Endothelial cell (in vitro differentiated cells): ENCODE measurements at regions not wholly inside any gene's neighbourhood (a gene's known extent, or its start where the extent isn't known, plus 50 kb on each side); places are given as distances from the start of the nearest gene placed in this dataset.

Experiments
- DNase-seq: peaks from one replicate; pipeline ENCODE4 v3.0.0; 2021; ENCODE audit warnings: low spot score
- H3K27ac Mint-ChIP-seq: one replicate; pipeline ENCODE4 v1.8.0; 2021; ENCODE audit warnings: mixed read lengths, inconsistent platforms; ENCODE audit not compliant: unreplicated experiment
- H3K27me3 Mint-ChIP-seq: one replicate; pipeline ENCODE4 v1.8.0; 2021; ENCODE audit warnings: mild to moderate bottlenecking, moderate library complexity, mixed read lengths, inconsistent platforms; ENCODE audit not compliant: unreplicated experiment
- H3K36me3 Mint-ChIP-seq: one replicate; pipeline ENCODE4 v1.8.0; 2021; ENCODE audit warnings: mild to moderate bottlenecking, low read depth, mixed read lengths, inconsistent platforms; ENCODE audit not compliant: unreplicated experiment
- H3K4me1 Mint-ChIP-seq: one replicate; pipeline ENCODE4 v1.8.0; 2021; ENCODE audit warnings: mild to moderate bottlenecking, mixed read lengths, inconsistent platforms; ENCODE audit not compliant: unreplicated experiment
- H3K4me3 Mint-ChIP-seq: one replicate; pipeline ENCODE4 v1.8.0; 2021; ENCODE audit warnings: mild to moderate bottlenecking, mixed read lengths, inconsistent platforms; ENCODE audit not compliant: unreplicated experiment
- H3K9me3 Mint-ChIP-seq: one replicate; pipeline ENCODE4 v1.8.0; 2021; ENCODE audit warnings: mixed read lengths, inconsistent platforms; ENCODE audit not compliant: unreplicated experiment
- TF ChIP-seq, protein P1 (sequence below): fragments of 200-600 bp; sonication (generic); IDR thresholded peaks from one replicate; pipeline ENCODE4 v1.5.0; 2021; ENCODE audit warnings: antibody characterized with exemption; ENCODE audit not compliant: unreplicated experiment

DNA sequence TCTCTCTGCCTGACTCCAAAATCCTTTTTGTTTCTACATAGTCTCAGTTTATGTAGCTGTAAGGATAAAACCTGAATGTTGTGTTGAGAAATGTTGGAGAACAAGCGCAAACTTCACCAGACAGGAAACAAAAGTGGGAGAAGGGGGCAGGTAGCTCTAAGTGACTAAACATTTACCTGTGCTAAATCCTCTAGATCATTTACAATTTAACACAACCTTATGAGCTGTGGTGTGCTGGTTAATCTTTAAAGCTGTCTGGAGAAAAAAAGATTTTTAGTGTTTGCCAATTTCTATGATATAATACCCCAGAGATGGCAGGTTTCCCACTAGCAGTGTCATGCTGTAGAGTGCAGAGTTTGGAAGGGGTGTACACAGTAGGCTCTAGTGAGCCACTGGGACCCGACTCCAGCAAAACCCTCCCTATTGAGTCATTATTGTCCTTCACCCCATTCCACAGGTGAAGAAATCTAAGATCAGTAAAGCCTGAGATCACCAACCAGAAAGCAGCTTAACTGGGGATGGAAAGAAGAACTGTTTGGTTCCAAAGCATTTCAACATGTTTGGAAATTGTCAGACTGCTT lies 992.0 kb downstream of the DCDC2C start:
- Mint-ChIP-seq H3K4me3 (no peak overlapping the region), H3K27me3 (peaks cover 2% of the 10 kb centered on the region), H3K36me3 (no peaks in the 10 kb centered on the region), H3K27ac (no peak overlapping the region), H3K9me3 (peaks cover 9% of the 10 kb centered on the region), H3K4me1 (no peaks in the 10 kb centered on the region)
- DNase-seq: no peak
- TF ChIP-seq, protein P1, sequence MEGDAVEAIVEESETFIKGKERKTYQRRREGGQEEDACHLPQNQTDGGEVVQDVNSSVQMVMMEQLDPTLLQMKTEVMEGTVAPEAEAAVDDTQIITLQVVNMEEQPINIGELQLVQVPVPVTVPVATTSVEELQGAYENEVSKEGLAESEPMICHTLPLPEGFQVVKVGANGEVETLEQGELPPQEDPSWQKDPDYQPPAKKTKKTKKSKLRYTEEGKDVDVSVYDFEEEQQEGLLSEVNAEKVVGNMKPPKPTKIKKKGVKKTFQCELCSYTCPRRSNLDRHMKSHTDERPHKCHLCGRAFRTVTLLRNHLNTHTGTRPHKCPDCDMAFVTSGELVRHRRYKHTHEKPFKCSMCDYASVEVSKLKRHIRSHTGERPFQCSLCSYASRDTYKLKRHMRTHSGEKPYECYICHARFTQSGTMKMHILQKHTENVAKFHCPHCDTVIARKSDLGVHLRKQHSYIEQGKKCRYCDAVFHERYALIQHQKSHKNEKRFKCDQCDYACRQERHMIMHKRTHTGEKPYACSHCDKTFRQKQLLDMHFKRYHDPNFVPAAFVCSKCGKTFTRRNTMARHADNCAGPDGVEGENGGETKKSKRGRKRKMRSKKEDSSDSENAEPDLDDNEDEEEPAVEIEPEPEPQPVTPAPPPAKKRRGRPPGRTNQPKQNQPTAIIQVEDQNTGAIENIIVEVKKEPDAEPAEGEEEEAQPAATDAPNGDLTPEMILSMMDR: no peak

DNA sequence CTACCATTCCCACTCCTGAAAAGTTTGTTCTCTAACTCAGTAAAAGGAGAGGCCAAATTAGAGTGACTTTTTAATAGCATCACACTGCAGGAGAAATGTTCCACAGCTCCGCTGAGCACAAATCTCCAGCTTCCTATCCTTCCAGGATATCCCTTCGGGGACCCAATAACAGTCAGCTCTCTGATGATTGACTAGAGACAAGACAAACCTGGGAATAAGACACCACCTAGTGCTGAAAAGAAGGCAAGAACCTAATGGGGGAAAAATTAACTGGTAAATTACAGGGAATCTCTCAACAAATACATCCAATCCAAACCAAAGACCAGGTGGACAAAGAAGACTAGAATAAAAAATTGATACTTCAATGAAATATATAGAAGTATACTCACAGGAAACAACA lies 977.1 kb upstream of the SOX11 start:
- peaks cover 1% of the 10 kb centered on the region for H3K27me3 Mint-ChIP-seq
- DNase-seq: no peak
- H3K36me3 Mint-ChIP-seq: no peaks in the 10 kb centered on the region
- no peaks in the 10 kb centered on the region for H3K4me1 Mint-ChIP-seq
- peaks cover 4% of the 10 kb centered on the region for H3K9me3 Mint-ChIP-seq
- TF ChIP-seq, protein P1: no peak
- no peak overlapping the region for H3K27ac Mint-ChIP-seq
- H3K4me3 Mint-ChIP-seq: no peak overlapping the region

DNA sequence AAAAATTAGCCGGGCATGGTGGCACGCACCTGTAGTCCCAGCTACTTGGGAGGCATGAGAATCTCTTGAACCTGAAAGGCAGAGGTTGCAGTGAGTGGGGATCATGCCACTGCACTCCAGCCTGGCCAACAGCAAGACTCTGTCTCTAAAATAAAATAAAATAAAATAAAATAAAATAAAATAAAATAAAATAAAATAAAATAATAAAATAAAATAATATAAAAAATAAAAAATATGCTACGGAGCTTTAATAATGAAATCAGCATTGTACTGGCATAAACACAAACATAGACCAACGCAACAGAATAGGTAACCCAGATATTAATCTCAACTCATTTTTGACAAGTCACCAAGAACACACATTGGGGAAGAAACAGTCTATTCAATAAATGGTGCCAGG lies 973.4 kb upstream of the SOX11 start:
- Mint-ChIP-seq H3K27ac (no peak overlapping the region), H3K4me1 (no peaks in the 10 kb centered on the region), H3K36me3 (no peaks in the 10 kb centered on the region), H3K9me3 (peaks cover 5% of the 10 kb centered on the region), H3K27me3 (no peaks in the 10 kb centered on the region), H3K4me3 (no peak overlapping the region)
- DNase-seq: no peak
- TF ChIP-seq, protein P1: no peak

DNA sequence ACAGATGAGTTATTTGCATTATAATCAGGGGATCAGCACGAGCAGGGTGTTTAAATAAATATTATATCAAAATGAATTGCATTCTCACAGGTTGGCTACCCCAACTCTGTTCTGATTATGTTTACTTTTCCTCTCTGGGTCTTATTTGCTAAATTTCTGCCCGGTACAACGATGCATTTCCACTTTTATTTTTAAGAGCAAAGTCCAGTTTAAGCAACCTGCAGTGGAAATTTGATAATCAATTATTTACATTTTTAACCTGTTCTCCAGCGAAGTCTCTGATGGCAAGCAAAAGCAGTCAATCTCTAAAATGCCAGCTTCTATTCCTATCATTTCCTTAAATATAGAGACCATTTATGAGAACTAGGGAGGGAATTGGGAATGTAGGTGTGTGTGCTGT lies 966.6 kb upstream of the SOX11 start:
- H3K27ac Mint-ChIP-seq: no peak overlapping the region
- TF ChIP-seq, protein P1: no peak
- no peaks in the 10 kb centered on the region for H3K4me1 Mint-ChIP-seq
- H3K27me3 Mint-ChIP-seq: no peaks in the 10 kb centered on the region
- peaks cover 13% of the 10 kb centered on the region for H3K9me3 Mint-ChIP-seq
- no peak for DNase-seq
- H3K36me3 Mint-ChIP-seq: no peaks in the 10 kb centered on the region
- H3K4me3 Mint-ChIP-seq: no peak overlapping the region

DNA sequence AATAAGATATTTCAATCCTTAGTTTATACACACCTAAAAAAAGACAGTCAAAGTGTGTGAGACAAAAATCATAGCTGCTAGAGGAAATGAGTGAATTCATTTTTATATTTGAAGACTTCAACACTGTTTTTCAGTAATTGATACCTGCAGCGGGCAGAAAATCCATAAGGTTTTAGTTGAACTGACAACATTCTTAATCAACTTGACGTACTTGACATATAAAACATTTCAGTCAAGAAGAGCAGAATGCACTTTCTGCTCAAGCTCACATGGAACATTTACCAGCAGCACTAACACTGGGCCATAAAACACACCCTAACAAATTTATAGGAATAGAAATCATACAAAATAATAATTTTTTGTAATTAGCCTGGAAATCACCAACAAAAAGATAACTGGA lies 959.6 kb upstream of the SOX11 start:
- DNase-seq: no peak
- Mint-ChIP-seq H3K4me1 (no peaks in the 10 kb centered on the region), H3K27me3 (no peaks in the 10 kb centered on the region), H3K27ac (no peak overlapping the region), H3K36me3 (no peaks in the 10 kb centered on the region), H3K4me3 (no peak overlapping the region), H3K9me3 (peaks cover 7% of the 10 kb centered on the region)
- TF ChIP-seq, protein P1: no peak
